GM11168 (cell line): ENCODE measurements at regions not wholly inside any gene's neighbourhood (a gene's known extent, or its start where the extent isn't known, plus 50 kb on each side); places are given as distances from the start of the nearest gene placed in this dataset.

ENCODE experiments used
- in situ Hi-C: fragments of 300-500 bp; cut with MboI; formaldehyde crosslinking; loops from one replicate; pipeline ENCODE4 v1.12.0; 2022; ENCODE audit warnings: low sequenced_read_pairs; ENCODE audit not compliant: unreplicated experiment

DNA sequence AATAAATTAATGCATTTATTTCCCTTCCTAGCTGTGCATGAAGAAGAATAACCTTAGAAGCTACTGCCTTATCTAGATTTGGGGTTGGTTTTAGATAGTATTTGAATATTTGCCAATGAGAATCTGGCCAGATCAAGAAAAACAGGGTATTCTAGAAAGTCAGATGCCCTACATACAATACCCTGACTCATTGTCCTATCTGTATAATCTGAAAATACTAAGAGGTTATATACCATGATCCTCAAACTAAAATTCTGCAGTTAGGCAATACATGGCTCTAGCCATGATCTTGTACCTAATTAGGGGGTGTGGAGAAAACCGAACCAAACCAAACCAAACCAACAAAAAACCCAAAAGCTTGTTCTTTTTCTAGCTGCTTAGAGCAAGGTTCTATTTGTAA is 240.4 kb upstream of the LYZL1 start:
- in situ Hi-C loops = no loop called here

DNA sequence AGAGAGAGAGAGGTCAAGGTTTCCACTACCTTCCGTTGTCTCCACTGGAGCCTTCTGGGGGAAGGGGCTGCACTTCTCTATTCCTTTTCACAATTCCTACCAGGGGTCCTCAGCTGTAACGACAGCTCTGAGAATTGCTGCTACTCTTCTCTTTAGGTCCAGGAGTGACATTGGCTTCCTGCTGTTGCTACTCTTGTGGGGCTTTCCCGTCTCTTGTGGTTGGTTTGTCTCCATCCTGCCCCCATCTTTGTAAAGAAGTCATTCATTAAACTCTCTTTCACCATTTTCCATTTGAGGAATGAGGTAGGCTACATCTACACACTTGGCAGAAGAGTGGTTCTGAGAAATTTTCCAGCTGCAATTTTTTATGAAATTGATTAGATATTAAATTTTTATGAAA is 238.8 kb upstream of the LYZL1 start:
- in situ Hi-C loops = no loop called here

GRCh38 chr10:29055101-29055500 is 233.8 kb upstream of the LYZL1 start:
- in situ Hi-C loops = no loop called here

DNA sequence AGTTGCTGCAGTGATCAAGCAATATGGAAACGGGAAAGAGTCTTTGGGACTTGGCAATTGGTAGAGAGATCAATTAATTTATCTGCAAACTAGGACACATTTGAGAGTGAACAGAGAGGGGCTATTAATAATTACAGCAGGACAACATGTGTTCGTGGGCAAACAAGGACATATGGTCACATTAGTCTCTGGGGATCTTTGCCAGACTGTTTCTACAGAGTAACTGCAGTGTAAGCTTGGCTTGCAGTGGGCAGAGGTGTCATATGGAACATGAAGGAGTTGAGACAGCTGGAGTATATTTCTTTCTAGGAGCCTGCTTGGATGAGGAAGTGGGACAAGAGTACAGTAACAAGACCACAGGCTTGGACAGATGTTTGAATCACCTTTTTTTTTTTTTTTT is 232.1 kb upstream of the LYZL1 start:
- in situ Hi-C loops = no loop called here

DNA sequence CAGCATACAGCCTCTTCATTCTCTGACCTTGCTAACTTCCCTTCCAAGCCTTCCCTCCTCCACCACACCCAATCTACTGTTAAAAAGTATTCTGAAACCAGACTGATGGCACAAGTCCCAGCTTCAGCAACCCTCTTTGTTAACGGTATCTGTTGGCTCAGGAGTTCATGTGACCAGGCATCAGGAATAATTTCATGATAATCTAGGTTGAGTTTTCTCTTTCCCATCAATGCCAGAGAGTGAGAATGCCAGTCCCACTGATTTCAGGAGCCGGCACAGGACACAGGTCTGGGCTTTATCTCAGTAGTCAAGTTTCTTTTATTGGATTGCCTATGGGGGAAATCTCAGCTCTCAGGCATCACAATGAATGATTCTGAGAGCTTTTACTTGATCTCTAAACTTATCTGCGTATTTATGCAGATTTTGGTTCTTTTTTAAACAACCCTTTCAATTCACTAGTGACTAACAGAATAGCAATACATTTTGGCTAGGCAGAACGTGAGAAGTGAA is 231.0 kb upstream of the LYZL1 start:
- in situ Hi-C loops = no loop called here

- in situ Hi-C loops = no loop called here
These were observed 224.8 kb upstream of the LYZL1 start for GRCh38 chr10:29063806-29064644.

GRCh38 chr10:29064680-29065079 is 224.2 kb upstream of the LYZL1 start:
- in situ Hi-C loops = no loop called here

GRCh38 chr10:29067161-29067560 is 221.7 kb upstream of the LYZL1 start:
- in situ Hi-C loops = no loop called here

- in situ Hi-C loops = no loop called here
These were observed 221.2 kb upstream of the LYZL1 start for GRCh38 chr10:29067628-29068027.

GRCh38 chr10:29068302-29068701 is 220.6 kb upstream of the LYZL1 start:
- in situ Hi-C loops = no loop called here

DNA sequence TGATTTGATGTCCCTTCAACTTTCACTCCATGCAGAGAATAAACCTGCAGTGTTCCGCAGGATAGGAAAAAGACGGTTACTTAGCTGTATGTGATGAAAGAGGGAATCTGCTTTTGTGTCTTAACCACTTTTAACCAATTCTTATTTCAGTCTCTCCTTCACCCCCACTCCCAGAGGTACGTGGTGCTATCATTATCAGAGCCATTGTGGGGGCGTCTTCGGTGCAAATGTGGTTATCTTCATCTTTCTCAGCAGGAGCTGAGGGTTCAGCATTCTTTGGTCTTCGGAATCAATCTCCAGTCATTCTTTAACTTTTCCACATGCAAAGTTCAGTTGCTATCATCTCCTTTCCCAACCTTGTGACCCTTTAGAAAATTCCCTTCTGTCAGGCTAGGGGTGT is 219.9 kb upstream of the LYZL1 start:
- in situ Hi-C loops = no loop called here

DNA sequence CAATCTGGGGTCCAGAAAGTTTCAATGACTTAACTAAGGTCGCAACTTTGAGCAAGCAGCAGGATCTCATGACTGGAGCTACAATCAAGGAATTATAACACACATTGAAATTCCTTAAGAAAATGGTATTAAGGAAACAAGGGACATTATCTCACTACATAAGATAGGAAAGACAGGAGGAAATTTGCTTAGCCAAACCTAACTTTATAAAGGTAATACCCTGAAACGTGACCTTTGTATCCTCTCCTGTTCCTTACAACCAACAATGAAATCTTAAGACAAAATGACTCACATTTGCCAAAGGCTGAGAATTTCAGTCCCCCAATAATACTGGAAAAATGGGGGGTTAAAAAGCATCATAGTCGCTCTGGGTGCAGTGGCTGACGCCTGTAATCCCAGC is 218.9 kb upstream of the LYZL1 start:
- in situ Hi-C loops = no loop called here

GRCh38 chr10:29078919-29079318 is 210.0 kb upstream of the LYZL1 start:
- in situ Hi-C loops = no loop called here

DNA sequence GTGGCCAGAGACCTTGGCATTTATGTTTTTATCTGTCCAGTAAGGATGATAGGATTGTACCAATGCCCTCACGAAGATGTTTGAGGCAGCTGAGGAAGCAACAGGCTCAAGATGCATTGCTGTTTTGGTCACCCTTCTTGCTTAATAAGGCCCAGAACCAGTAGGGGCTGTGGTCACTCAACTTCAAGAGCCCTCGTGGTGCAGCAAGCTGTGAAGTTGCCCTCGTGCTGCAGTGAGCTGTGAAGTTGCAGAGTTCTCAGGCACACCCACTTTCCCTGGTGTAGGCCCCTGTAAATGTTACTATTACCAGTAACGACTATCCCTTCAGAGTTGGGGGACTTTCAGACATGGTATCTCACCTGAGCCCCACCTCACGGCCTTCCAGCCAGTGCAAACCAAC is 207.6 kb upstream of the LYZL1 start:
- in situ Hi-C loops = no loop called here

DNA sequence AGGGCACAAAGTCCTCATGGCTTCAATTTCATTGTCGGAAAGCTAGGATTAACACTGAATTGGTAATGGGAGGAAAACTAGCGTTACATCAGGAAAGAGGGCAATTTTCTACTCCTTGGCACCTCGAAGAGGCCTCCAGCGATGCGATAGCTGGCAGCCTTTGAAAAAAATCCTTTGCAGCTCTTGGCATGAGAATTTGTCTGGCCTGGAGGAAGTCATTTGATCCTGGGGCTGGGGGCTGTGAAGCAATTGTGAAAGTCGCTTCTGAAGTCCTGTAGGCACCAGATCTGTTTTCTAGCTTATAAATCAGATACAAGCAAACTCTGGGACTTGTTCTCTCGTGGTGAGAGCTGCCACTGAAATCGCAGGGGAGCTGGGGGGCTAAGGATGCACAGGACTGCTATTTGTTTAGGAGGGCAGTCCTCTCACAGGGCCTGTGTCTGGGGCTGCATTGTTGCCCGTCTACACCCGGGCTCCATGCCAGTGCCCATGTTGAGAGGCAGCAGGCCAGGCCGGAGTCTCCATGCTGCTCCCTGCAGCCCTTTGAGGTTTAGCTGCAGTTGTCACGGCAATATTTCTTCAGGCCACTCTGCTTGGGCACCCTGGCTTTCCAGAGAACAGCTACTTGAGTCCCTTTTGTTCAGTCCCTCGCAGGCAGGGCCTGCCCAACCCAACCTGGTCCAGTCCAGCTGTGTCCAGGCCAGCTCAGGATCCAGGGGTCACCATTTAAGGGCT is 206.8 kb upstream of the LYZL1 start:
- in situ Hi-C loops = no loop called here

GRCh38 chr10:29083096-29083495 is 205.8 kb upstream of the LYZL1 start:
- in situ Hi-C loops = no loop called here

DNA sequence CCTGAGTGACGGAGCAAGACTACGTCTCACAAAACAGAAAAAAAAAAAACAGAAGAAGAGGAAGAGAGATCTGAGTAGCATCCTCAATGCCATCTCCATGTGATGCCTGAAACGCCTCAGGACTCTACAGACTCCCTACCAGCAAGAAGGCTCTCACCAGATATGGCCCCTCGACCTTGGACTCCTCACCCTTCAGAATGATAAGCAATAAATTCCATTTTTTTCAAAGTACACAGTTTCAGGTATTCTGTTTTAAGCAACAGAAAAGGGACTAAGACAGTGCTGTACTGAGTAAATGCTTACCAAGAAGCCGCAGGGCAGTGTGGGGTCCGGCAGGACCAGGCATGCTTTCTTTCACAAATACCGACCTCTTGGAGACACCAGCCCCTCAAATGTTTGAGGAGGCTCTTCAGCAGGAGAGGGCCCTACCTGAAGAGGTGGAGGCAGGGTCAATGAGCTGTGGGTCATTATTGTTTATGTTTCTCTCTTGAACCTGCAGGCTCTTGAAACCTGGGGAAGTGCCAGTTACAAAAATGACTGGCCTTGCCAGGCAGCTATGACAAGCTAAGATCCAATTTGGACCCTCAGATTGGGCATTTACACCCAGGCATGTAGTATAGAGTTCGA is 204.1 kb upstream of the LYZL1 start:
- in situ Hi-C loops = no loop called here

DNA sequence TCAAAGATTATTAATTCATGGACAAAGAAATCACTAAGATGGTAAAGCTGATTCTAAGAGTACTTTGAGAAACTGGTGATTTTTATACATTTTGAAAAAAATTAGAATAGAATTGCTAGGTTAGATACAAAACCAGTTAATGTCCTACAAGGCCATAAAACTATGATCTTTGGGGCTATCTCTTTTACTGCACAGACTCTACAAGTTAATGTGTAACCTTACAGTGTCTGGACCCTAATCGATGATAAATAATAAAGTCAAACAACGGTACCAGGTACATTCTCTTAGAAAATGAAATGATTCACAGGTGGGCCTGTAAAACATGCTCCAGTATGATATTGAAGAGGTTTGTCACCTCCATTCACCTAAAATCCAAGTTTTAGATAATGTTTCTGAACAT is 199.8 kb upstream of the LYZL1 start:
- in situ Hi-C loops = no loop called here

DNA sequence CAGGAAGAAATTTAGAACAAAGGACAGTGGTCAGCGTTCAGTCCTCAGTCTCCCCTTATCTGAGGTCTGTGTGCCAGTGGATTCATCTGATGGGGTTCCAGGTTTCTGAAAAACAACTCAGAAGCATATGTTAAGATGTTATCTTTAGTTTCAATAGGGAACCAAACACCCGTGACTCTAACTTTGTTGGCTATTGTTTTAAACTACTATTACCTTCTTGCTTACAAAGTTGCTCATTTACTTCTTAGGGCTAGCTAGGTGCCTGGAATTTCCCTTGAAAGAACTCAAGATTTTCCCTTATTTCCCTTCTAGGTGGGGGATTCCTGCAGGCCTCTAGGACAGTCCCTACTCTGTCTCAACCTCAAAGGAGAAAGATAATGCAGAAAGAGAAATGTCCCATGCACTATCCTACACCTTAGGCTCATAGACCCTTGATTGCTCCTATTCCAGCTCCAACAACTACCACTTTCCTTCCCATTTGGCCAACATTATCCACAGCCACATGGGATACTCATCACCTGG is 192.5 kb upstream of the LYZL1 start:
- in situ Hi-C loops = no loop called here

DNA sequence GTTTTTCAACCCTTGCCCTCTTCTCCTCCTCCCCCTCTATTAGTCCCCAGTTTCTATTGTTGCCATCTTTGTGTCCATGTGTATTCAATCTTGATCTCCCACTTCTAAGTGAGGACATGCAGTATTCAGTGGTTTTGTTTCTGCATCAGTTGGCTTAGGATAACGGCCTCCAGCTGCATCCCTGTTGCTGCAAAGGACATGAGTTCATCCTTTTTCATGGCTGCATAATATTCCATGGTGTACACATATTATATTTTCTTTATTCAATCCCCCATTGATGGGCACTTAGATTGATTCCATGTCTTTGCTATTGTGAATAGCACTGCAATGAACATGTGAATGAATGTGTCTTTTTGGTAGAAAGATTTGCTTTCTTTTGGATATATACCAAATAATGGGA is 190.4 kb upstream of the LYZL1 start:
- in situ Hi-C loops = no loop called here

- in situ Hi-C loops = no loop called here
These were observed 189.9 kb upstream of the LYZL1 start for GRCh38 chr10:29099001-29099400.
